ENCODE measurements at regions not wholly inside any gene's neighbourhood (a gene's known extent, or its start where the extent isn't known, plus 50 kb on each side); places are given as distances from the start of the nearest gene placed in this dataset.
"Not testable (repeated sequence)": the region's sequence is repeated elsewhere in the genome, so short reads cannot be mapped to it uniquely, and the experiment has no call there.

DNA sequence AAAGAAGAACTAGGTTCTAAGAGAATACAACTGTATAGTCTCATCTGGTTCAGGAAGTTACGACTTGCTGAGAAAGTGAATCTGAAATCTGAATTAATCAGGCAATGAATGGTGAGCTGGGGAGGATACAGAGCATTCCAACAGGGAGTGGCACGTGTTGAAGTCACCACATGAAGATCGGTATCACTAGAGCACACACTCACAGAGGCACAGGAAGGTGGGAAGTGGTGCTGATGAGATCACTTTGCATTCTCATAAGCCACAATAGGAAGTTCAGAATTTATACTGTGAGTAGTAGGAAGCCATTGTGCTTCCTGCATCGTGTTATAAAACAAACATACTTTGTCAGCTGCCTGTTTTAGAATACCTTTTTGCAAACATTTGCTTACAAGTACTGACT is 615.0 kb upstream of the DDX18 start:
- DNase-seq (ENCODE audit: low spot score) = no peak

DNA sequence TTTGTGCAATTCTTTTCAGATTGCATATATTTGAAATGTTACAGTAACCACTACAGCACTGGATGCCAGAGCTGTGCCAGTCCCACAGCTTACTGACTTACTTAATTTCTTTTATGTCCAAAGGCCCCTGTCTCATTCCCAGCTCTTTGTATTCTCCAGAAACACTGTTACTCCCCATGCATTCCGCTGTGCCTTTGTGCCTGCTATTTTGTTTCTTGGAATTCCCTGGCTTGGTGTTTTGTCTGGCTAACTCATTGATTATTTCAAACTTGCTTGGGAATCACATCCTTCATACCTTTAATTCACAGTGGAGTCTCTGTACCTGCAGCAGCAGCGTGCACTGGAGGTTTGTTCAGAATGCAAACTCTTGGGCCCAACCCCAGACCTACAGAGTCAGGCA is 601.9 kb upstream of the DDX18 start:
- no peak for DNase-seq (ENCODE audit: low spot score)

DNA sequence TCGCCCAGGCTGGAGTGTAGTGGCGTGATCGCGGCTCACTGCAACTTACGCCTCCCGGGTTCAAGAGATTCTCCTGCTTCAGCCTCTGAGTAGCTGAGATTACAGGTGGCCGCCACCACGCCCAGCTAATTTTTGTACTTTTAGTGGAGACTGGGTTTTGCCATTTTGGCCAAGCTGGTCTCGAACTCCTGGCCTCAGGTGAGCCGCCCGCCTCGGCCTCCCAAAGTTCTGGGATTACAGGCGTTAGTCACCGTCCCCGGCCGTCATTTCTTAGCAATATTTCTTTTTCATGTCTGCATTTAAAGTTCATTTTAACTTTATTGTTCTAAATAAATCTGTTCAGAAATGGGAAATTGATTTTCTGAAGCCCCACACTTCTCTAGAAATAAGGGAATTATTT is 597.3 kb upstream of the DDX18 start:
- DNase-seq (ENCODE audit: low spot score) = no peak

DNA sequence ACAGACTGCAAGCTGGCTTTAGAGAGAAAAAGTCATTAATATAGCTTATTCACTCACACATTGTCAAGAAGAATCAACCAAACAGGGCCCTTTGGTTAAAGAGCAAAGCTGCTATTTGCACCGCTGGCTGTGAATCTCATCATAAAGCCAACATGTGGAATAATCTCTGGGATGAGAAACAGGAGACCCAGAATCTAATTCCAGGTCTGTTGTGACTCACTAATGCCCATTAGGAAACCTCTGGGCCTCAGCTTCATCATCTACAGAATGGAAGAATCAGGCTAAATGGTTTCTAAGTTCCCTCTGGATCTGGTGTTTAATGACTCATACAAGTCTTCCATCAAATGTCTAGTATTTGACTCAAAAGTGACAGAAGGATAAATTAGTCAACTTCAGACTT is 591.7 kb upstream of the DDX18 start:
- DNase-seq (ENCODE audit: low spot score) = no peak

DNA sequence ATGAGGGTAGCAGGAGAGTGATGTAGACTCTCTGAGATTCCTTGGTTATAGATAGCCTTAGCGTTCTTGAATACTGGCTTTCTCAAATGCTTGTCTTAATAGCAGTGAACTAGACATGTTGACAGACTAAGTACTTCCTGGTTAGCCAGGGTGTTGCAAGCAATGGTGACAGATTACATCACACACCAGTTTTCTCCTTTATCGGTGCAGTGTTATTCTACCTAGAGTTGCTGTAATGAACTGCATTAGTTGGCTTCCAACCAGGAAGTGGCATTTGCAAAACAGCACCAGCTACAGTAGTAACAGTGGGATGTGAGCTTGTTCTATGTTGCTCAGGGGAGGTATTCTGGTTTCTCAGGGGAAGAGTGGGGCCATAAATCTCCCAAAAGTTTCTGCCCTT is 582.2 kb upstream of the DDX18 start:
- DNase-seq (ENCODE audit: low spot score) = no peak

DNA sequence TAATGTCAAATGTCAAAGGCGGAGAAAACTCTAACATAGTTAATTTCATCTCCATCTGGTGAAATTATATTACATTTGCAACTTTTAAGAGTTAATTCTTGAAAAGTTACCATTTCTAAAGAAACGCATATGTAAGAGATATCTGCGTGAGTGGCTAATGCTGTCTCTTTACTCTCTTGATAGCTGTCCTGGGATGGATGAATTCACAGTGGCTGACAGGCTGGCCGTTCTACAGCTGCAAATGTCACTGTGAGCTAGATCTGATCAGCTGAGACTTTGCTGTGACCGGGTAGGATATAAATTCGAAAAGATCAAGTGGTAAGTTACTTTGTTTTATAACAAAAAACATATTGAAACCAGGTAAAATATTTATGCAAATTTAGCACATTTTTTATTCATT is 557.1 kb upstream of the DDX18 start:
- DNase-seq (ENCODE audit: low spot score) = no peak

DNA sequence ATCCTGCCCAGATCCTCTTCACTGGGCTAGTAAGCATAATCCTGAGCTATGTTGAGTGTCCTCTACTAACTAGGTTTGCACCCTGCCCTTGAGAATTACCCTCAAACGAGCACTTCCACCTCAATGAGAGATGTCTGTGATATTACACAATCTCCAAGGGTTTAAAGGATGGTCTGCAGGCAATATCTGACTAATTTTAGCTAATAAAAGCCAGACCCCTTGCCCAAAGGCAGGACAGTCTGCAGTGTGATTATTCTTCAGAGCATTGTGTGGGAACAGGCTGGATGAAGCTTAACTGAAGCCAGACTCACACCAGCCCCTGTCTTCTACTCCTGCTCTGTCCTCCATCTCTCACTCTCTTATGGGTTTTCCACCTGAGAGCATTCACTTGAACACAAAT is 544.9 kb upstream of the DDX18 start:
- no peak for DNase-seq (ENCODE audit: low spot score)

DNA sequence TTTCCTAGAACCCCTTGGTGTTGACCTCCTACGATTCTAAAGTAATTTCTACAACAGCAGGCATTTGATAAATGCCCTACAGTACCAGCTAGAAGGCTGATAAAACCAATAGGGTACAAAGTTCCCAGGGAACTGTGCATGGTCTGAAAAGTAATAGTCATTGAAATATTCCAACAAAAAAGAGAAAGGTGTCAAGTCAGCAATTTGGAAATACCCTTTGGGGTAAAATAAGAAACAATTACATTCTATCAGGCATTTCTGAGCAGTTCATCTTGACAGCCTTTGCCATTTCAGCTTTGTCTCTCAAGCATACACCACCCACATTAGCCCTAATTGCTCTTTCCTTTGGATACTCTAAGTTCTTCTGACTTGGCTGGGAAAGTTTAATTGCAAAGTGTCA is 542.9 kb upstream of the DDX18 start:
- no peak for DNase-seq (ENCODE audit: low spot score)

DNA sequence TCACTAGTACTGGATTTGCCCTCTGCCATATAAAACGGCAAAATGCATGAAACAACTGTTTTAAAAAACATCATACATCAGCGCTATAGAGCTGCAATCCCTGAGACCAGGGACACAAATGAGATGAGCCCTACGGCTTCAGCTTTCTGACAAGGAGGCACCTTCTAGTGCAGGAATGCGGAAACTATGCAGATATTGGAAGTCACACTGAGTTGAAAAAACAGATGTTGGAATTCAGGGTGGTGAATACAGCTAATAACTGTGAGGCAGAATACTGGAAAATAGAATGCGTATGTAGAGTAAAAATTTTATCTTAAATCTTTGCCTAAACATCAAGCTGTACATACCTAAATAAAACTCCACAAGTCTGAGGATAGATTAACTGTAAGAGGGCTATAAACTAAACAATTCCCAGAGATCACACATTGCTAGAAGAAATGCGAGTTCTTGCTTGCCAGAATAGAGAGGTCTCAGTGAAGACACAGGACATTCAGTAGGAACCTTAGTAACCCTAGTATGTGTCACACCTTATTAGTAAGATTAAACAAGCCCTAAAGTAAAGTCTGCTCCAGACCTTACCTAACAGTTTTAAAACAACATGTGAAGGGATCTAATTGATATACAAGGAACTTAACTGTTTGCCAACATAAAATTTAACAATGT is 541.4 kb upstream of the DDX18 start:
- DNase-seq (ENCODE audit: low spot score) = no peak

DNA sequence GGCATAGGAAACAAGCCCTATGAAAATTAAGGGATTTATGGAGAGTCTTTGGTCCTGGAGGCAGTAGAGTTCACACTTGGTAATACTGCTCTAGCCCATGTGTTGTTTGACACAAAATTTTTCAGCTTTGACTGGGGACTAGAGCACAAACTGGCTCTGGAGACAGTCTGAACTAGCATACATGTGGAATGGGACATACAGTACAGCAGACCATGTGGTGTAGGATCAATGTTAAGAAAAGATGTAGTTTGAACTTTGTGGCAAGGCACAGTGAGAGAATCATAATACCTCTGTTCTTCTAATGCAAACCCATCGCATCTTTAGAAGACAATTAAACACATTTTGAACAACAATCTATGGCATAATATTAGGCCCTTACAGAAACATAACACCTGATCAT is 521.5 kb upstream of the DDX18 start:
- no peak for DNase-seq (ENCODE audit: low spot score)

DNA sequence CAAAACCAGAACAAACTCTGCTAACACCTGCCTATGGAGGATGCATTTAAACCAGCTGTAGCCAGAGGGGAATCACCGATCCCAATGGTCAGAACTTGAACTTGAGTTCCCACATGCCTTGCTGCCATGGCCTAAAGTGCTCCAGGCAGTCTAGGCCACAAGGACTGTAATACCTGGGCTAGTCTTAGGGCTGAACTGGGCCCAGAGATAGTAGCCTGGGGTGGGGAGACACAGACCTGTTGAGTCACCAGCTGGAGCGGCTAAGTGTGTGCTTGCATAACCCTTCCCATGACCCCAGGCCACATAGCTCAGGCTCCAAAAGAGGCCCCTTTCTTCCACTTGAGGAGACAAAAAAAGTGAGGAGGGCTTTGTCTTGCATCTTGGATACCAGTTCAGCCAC is 515.0 kb upstream of the DDX18 start:
- no peak for DNase-seq (ENCODE audit: low spot score)

DNA sequence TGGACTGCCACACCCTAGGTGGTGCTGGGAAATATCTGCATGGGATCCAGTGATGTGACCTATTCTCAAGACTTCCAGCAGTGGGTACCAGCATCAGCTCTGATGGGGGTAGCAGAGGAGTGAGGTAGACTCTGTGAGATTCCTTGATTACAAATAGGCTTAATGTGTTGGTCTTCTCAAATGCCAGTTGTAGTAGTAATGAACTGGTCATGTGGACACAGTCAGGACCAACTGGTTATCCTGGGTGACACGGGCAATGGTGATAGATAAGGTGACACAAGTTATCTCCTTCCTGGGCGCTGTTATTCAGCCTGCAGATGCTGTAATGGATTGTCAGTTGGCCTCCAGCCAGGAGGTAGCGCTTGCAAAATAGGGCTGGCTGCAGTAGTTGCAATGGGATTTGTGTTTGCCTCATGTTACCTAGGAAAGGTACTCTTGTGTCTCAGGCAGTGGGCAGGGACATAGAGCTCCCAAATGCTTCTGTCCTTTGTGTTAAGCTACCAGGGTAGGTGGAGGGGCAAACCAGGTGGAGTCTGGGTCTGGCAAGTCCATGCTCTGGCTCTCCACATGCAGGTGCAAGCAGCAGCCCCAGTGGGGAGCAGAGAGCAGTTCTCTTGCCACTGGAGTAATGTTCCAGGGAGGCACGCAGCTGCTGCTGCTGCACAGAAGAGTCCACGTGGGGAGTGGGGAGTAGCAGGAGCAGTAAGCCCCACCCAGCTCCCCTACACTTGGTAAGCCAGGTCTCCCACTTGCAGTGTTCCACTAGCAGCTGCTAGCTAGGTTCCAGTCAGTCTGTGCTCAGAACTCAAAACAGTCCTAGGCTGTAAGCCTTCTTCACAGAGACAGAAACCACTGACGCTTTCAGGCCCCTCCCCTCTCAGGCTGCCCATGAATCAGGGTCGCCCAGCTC is 505.4 kb upstream of the DDX18 start:
- no peak for DNase-seq (ENCODE audit: low spot score)

DNA sequence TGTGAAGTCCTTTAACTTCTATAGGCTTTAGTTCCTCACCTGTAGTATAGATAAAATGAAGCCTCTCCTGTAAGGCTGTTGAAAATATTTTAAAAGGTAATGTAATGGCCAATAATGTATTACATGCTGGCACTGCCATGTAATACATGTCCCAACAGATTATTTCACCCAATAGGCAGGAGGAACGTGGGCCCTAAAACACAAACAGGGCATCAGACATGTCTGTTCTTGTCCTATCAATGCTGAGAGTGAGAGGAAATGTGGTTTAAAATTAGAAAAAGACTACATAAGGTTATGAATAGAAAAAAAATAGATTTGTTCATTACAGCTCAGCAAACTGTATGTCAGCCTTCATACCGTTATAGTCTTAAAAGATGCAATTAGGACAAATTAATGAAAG is 492.7 kb upstream of the DDX18 start:
- DNase-seq (ENCODE audit: low spot score) = no peak

DNA sequence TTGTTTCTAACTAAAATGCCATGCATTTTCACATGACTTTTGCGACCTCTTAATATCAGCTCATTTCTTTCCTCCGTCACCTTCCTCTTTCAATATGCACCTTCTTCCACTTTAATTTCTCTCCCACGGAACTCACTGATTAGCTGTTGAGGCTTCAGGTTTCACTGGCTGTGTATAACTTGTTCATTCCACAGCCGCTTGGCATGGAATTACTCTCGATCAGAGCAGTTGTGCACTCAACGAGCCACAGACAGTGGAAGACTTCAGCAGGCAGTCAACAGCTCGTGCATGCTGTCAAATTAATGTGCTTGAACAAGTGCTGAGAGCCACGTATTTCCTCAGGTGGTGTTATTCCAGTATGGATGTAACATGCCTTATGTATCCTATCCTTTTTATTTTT is 491.2 kb upstream of the DDX18 start:
- DNase-seq (ENCODE audit: low spot score) = no peak

DNA sequence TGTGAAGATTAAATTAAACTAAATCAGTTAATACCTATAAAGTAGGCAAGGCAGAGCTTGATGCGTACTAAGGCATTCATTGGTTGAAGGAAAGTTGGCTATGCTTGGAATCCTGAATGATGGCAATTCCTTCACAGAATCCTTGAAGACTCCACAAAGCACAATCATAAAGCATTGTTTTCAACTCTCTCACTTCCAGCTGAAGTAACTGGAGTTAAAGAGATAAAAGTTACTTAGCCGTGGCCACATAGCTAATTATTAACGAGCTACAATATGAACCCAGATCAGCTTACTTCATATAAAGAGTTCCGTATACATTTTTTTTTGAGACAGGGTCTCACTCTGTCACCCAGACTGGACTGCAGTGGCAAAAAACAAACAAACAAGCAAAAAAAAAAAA is 483.9 kb upstream of the DDX18 start:
- no peak for DNase-seq (ENCODE audit: low spot score)

DNA sequence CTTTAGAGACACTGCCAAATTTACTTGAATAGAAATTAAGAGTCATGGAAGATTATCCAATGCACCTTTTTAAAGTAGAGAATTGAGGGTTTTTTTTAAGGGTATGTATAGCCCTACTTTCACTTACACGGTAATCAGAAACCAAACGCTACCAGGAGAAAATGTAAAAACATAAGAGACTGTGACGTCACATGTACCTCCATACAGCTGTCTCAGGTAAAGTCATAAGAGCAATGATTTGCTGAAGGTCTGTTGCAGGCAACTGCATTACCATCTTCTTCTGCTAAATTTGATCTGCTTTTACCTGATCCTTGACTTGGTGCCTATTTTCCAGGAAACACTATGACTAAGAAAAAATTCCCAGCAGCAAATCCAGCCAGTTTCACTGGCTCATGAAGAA is 478.5 kb upstream of the DDX18 start:
- DNase-seq (ENCODE audit: low spot score) = no peak

DNA sequence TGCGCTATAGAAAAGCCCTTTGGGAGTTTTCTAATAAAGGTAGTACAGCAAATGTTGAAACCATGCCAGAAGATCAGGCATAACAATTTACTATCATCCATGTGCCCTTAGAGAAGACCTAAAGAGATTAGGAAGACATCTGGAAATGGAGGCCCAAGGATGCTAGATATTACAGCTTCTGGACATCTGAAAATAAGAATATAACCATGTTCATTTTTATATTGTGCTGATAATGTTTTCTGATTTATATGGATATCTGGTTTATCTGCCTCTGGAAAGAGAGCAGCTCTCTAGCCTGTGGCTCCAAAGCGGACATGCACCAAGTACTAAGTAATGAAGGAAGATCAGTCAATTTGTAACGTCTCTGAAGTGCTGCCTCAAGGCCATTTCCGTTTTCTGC is 478.0 kb upstream of the DDX18 start:
- no peak for DNase-seq (ENCODE audit: low spot score)

DNA sequence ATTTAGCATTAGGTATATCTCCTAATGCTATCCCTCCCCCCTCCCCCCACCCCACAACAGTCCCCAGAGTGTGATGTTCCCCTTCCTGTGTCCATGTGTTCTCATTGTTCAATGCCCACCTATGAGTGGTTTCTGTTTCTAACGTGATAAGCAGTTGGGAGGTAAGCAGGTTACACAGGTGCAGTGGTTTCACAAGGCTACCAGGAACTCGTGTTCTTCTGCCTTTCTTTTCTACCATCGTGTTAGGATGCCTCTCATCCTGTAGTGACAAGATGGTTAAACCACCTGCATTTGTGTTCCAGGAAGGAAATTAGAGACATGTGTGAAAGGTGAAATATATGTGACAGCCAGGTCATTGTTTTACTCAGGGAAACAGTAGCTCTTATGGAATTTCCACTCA is 476.5 kb upstream of the DDX18 start:
- not testable (repeated sequence) for DNase-seq (ENCODE audit: low spot score)

DNA sequence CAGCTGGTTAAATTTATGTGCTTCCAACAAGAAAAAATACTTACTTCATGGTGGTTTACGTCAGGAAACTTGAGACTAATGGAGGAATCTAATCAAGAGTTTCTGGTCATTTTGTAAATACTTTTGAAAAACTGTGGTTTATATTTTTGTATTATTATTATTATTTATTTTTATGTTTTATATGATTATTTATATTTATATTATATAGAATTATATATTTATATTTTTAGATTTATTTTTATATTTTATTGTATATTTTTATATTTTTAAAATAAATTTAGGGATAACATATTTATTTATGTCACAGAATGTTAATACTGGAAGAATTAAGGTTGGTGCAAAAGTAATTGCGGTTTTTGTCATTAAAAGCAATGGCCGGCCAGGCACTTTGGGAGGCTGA is 474.5 kb upstream of the DDX18 start:
- no peak for DNase-seq (ENCODE audit: low spot score)

DNA sequence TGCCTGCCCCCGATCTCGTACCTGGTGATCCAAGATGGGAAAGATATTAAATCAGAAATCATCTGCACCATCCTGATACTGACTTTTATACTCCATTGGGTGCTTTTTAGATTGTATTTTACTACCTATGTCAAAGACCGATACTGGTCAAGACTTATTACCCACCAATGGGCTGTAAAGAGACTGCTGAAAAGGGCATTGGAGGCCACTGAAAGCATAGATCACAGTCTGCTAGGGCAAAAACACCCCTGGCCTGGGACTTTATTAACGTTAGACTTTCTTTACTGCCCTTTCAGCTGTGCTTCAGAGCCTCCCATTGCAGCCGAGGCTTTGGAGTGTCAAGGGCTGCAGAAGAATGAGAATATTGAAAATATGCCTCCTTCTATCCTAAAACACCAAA is 472.8 kb upstream of the DDX18 start:
- no peak for DNase-seq (ENCODE audit: low spot score)

DNA sequence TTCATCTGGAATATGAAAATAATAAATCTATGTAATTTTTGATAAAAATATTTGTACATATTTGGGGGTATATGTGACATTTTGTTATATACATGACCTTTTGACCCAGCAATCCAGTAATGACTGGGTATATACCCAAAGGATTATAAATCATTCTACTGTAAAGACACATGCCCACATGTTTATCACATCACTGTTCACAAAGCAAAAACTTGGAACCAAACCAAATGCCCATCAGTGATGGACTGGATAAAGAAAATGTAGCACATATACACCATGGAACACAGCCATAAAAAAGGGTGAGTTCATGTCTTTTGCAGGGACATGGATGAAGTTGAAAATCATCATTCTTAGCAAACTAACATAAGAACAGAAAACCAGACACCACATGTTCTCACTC is 472.1 kb upstream of the DDX18 start:
- DNase-seq (ENCODE audit: low spot score) = no peak

DNA sequence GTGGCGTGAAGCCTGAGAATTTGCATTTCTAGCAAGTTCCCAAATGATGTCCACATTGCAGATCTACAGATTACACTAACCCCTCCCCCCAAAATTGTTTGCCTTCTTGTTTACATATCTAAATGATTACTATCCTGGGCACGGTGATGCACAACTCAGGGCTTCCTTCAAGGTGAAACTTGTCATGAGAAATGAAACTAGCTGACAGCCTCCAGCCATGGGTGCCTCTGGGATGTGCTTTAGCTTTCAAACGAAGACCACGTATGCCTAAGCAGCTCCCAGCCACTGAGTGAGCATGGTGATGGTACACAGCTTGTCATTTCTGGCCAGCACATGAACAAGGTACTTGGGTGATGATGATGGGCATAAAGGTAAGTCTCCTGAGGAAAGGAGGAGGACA is 464.8 kb upstream of the DDX18 start:
- DNase-seq (ENCODE audit: low spot score) = no peak

DNA sequence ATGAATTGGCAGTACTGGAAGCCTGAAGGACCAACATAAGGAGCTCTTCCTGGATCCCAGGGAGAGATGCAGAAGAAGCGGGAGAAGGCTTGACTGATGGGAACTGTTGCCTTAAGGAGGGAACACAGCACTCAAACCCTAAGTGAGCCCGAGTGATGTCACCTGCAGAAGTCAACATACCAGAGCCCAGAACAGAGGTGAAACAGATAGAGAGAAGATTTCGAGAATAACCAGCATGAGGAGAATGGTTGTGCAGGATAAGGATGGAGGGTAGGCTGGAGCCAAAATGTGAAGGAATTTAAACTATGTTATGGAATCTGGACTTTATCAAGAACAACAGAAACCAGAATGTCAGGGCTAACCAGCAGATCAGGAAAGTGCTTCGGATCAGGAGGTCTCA is 463.1 kb upstream of the DDX18 start:
- DNase-seq (ENCODE audit: low spot score) = no peak
